Vagina (tissue), 2 donors: ENCODE measurements at regions not wholly inside any gene's neighbourhood (a gene's known extent, or its start where the extent isn't known, plus 50 kb on each side); places are given as distances from the start of the nearest gene placed in this dataset.
"Not testable (repeated sequence)": the region's sequence is repeated elsewhere in the genome, so short reads cannot be mapped to it uniquely, and the experiment has no call there.

Experiments
- DNase-seq, 2 donors: peaks; one replicate each; pipeline ENCODE4 v3.0.0-alpha.2; 2017; ENCODE audit errors: extremely low spot score in 2 of 2
- H3K27ac ChIP-seq: fragments of 200-600 bp; sonication (generic); one replicate; pipeline ENCODE4 v1.5.1; 2019
- H3K27me3 ChIP-seq: fragments of 200-600 bp; sonication (generic); one replicate; pipeline ENCODE4 v1.5.1; 2019
- H3K36me3 ChIP-seq, 2 donors: fragments of 200-600 bp; sonication (generic); one replicate each; pipeline ENCODE4 v1.5.1; 2017 to 2019
- H3K4me1 ChIP-seq: fragments of 200-600 bp; sonication (generic); one replicate; pipeline ENCODE4 v1.5.1; 2019
- H3K4me3 ChIP-seq, 2 donors: fragments of 200-600 bp; sonication (generic); 1 replicate in 1 of 2; 2 replicates in 1 of 2; pipeline ENCODE4 v1.5.1; 2016 to 2019
- H3K9me3 ChIP-seq: fragments of 200-600 bp; sonication (generic); one replicate; pipeline ENCODE4 v1.5.1; 2019
- POLR2A ChIP-seq, 2 donors: fragments of 450-650 bp; IDR thresholded peaks; one replicate each; pipeline ENCODE4 v1.6.1; 2017; ENCODE audit warnings: antibody characterized with exemption in 2 of 2, mild to moderate bottlenecking in 2 of 2, moderate library complexity in 2 of 2
- POLR2AphosphoS5 ChIP-seq, 2 donors: sonication (generic); formaldehyde crosslinking; IDR thresholded peaks; one replicate each; pipeline ENCODE4 v1.9.0; 2017; ENCODE audit warnings: antibody characterized with exemption in 2 of 2, mild to moderate bottlenecking in 2 of 2, low read depth in 1 of 2; ENCODE audit not compliant: insufficient read depth in 1 of 2
- intact Hi-C: fragments of 100-400 bp; cut with DNase I; formaldehyde crosslinking; loops from one replicate; pipeline ENCODE4 v1.15.1; 2023
- TF ChIP-seq, protein P1 (sequence below), 3 experiments: fragments of 450-650 bp in 2 of 3; fragments of 200-600 bp in 1 of 3; sonication (generic) in 1 of 3; IDR thresholded peaks; one replicate each; pipeline ENCODE4 v1.5.1; 2017 to 2019; ENCODE audit warnings: antibody characterized with exemption in 3 of 3, mild to moderate bottlenecking in 2 of 3, moderate library complexity in 2 of 3

DNA sequence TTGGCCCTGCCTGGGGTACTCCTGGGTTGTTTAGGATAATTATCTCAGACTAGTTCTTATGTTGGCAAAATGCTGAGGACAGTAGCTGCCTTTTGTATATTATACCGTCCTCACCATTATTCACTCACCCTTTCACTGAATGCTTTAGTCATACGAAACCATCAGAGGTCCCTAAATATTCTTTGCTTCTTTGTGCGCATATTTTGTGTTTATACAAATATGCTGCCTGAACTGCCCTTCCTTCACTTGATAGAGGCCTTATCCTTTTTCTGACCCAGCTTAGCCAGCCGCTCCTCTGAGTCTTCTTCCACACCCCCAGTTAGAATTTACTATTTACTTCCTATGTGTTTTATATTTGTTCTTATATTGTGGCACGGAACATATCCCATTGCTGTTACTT lies 70.2 kb upstream of the OSBPL3 start:
- no peak for DNase-seq
- H3K9me3 ChIP-seq = no peaks in the 10 kb centered on the region
- H3K4me1 ChIP-seq = no peaks in the 10 kb centered on the region
- TF ChIP-seq, protein P1, sequence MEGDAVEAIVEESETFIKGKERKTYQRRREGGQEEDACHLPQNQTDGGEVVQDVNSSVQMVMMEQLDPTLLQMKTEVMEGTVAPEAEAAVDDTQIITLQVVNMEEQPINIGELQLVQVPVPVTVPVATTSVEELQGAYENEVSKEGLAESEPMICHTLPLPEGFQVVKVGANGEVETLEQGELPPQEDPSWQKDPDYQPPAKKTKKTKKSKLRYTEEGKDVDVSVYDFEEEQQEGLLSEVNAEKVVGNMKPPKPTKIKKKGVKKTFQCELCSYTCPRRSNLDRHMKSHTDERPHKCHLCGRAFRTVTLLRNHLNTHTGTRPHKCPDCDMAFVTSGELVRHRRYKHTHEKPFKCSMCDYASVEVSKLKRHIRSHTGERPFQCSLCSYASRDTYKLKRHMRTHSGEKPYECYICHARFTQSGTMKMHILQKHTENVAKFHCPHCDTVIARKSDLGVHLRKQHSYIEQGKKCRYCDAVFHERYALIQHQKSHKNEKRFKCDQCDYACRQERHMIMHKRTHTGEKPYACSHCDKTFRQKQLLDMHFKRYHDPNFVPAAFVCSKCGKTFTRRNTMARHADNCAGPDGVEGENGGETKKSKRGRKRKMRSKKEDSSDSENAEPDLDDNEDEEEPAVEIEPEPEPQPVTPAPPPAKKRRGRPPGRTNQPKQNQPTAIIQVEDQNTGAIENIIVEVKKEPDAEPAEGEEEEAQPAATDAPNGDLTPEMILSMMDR (IDR thresholded peaks at IDR 0.05) = no peak
- TF ChIP-seq POLR2A (IDR thresholded peaks at IDR 0.05) = no peak
- no peak for TF ChIP-seq POLR2AphosphoS5 (IDR thresholded peaks at IDR 0.05; ENCODE audit: insufficient read depth in 1 of 2, low read depth in 1 of 2)
- no peaks in the 10 kb centered on the region for H3K27me3 ChIP-seq
- no peak overlapping the region for H3K27ac ChIP-seq
- H3K4me3 ChIP-seq = no peak overlapping the region
- intact Hi-C loops = no loop called here
- no peaks in the 10 kb centered on the region for H3K36me3 ChIP-seq

DNA sequence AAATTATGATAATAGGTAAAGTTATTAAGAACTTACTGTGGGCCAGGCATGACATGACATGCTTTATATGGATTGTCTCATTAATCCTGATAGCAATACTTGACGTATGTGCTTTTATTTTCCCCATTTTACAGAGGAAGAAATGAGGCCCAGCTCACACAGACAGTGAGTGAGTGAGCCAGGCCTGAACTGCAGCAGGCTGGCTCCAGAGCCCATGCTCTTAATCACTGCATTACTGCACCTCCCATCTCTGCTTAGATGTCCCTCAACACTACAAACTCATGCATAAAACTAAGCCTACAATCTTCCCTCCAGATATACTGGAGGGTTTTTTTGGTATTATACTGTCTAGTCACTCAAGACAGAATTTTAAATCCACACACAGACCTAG lies 68.5 kb upstream of the OSBPL3 start:
- no peak for DNase-seq
- H3K36me3 ChIP-seq = no peaks in the 10 kb centered on the region
- no peaks in the 10 kb centered on the region for H3K27me3 ChIP-seq
- no peak overlapping the region for H3K27ac ChIP-seq
- intact Hi-C loops = no loop called here
- H3K9me3 ChIP-seq = no peaks in the 10 kb centered on the region
- no peaks in the 10 kb centered on the region for H3K4me1 ChIP-seq
- no peak for TF ChIP-seq POLR2A (IDR thresholded peaks at IDR 0.05)
- TF ChIP-seq, protein P1 (IDR thresholded peaks at IDR 0.05) = no peak
- no peak for TF ChIP-seq POLR2AphosphoS5 (IDR thresholded peaks at IDR 0.05; ENCODE audit: insufficient read depth in 1 of 2, low read depth in 1 of 2)
- H3K4me3 ChIP-seq = no peak overlapping the region

DNA sequence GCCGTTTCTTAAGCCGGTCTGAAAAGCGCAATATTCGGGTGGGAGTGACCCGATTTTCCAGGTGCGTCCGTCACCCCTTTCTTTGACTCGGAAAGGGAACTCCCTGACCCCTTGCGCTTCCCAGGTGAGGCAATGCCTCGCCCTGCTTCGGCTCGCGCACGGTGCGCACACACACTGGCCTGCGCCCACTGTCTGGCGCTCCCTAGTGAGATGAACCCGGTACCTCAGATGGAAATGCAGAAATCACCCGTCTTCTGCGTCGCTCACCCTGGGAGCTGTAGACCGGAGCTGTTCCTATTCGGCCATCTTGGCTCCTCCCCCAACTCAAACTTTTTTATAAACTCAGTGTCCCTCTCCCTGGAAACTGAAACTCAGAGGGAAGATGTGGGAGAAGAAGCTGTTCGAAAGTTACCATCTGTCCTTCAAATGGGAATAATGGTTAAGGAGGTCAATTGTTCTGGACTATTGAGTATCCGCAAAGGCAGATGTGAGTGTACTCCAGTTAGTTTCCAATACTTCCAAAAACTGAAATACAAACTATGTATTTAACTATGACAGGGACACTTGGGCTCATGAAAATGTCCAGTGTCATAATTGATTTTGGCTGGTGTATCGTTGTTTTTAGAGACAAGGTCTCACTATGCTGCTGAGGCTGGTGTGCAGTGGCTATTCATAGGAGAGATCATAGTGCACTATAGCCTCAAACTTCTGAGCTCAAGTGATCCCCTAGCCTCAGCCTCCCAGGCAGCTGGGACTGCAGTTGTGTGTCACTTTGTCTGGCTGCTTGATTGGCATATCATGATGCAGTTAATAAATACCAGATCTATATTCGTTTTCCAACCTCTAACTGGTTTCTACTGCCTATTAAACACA lies 67.8 kb upstream of the OSBPL3 start:
- H3K27ac ChIP-seq, H3K36me3 ChIP-seq, DNase-seq, H3K4me3 ChIP-seq, H3K27me3 ChIP-seq, intact Hi-C loops, H3K4me1 ChIP-seq, H3K9me3 ChIP-seq: not testable (repeated sequence)

DNA sequence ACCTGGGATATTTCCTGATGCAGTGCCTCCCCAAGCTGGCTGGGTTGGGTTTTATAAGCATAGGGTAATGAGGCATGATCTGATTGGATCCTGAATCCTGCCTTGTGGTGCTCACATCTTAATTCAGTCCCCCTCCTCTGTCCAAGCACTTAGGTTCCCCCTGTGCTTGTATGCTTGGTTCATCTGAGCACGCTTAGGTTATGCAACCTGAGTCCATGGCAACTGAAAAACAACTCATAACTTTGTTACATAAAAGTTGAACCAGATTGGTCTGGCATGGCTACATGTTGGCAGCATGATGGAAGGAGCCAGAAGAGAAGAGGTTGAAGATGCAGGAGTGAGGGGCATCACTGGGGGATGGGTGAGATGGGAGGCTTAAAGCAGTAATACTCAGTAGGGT lies 57.3 kb upstream of the OSBPL3 start:
- no peaks in the 10 kb centered on the region for H3K36me3 ChIP-seq
- H3K27ac ChIP-seq = no peak overlapping the region
- H3K4me3 ChIP-seq = no peak overlapping the region
- intact Hi-C loops = no loop called here
- H3K9me3 ChIP-seq = no peaks in the 10 kb centered on the region
- no peaks in the 10 kb centered on the region for H3K27me3 ChIP-seq
- no peaks in the 10 kb centered on the region for H3K4me1 ChIP-seq
- TF ChIP-seq POLR2AphosphoS5 (IDR thresholded peaks at IDR 0.05; ENCODE audit: insufficient read depth in 1 of 2, low read depth in 1 of 2) (no peak), POLR2A (IDR thresholded peaks at IDR 0.05) (no peak)
- TF ChIP-seq, protein P1 (IDR thresholded peaks at IDR 0.05) = no peak
- peak in 1 of 2 donors; percentile 58 for DNase-seq

DNA sequence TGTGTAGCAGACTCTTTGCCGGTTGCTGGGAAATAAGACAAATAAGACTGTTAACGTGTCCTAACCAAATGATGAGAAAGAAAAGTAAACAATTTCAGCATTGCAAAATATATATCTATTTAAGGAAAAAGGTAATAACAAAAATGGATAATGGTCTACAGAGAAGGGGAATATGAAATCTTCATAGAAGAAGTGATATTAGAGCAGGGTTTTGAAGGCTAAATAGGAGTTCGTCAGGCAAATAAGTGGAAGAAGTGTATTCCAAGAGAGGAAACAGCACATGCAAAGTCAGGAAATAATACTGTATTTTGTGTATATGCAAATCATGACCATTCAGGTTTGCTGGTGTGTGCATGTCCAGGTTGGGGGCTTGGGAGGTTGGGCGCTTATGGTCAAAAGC lies 55.3 kb upstream of the OSBPL3 start:
- Histone ChIP-seq H3K4me3 (no peak overlapping the region), H3K4me1 (no peaks in the 10 kb centered on the region), H3K9me3 (no peaks in the 10 kb centered on the region), H3K36me3 (no peaks in the 10 kb centered on the region), H3K27me3 (no peaks in the 10 kb centered on the region), H3K27ac (no peak overlapping the region)
- TF ChIP-seq POLR2AphosphoS5 (IDR thresholded peaks at IDR 0.05; ENCODE audit: insufficient read depth in 1 of 2, low read depth in 1 of 2) (no peak), POLR2A (IDR thresholded peaks at IDR 0.05) (no peak)
- TF ChIP-seq, protein P1 (IDR thresholded peaks at IDR 0.05) = no peak
- intact Hi-C loops = no loop called here
- no peak for DNase-seq
